OCI-LY7 (cell line): ENCODE measurements at regions not wholly inside any gene's neighbourhood (a gene's known extent, or its start where the extent isn't known, plus 50 kb on each side); places are given as distances from the start of the nearest gene placed in this dataset.

Experiments used
- BruUV-seq: library from RNA; stranded (reverse); fragments of 400-500 nt; replicated peaks from 2 replicates; lab custom pipeline; 2021; lab: Mats Ljungman, UMichigan
- CTCF ChIA-PET: fragments of 300-600 bp; sonication (Branson Sonifier 250); formaldehyde crosslinking; loops from one replicate; lab custom pipeline; 2022; ENCODE audit warnings: antibody characterized with exemption; ENCODE audit not compliant: unreplicated experiment; lab: Charles Lee
- POLR2A ChIA-PET: fragments of 300-600 bp; sonication (Branson Sonifier 250); formaldehyde crosslinking; loops from one replicate; lab custom pipeline; 2022; ENCODE audit warnings: antibody characterized with exemption; lab: Charles Lee
- DNase-seq: peaks from one replicate; pipeline ENCODE4 v3.0.0-alpha.2; 2015; ENCODE audit warnings: low spot score
- H2AFZ ChIP-seq: fragments of 200-600 bp; sonication (generic), shearing (Covaris generic); 2 replicates; pipeline ENCODE4 v1.6.1; 2014; ENCODE audit warnings: mild to moderate bottlenecking, antibody characterized with exemption, low read length, moderate library complexity
- H3K27ac ChIP-seq: fragments of 200-600 bp; sonication (generic); 2 replicates; pipeline ENCODE4 v1.5.1; 2014; ENCODE audit warnings: mixed run types, low read depth, mild to moderate bottlenecking, moderate library complexity, low read length, inconsistent platforms; ENCODE audit not compliant: poor library complexity, severe bottlenecking
- H3K36me3 ChIP-seq: fragments of 200-600 bp; sonication (generic); 2 replicates; pipeline ENCODE4 v1.6.1; 2014; ENCODE audit warnings: mild to moderate bottlenecking, antibody characterized with exemption, low read length, moderate library complexity, mixed read lengths; ENCODE audit not compliant: insufficient read depth
- H3K4me1 ChIP-seq: fragments of 200-600 bp; sonication (generic); 2 replicates; pipeline ENCODE4 v1.5.1; 2014; ENCODE audit warnings: mild to moderate bottlenecking, low read length; ENCODE audit not compliant: insufficient read depth, poor library complexity, severe bottlenecking
- H3K4me2 ChIP-seq: fragments of 200-600 bp; sonication (generic); 2 replicates; pipeline ENCODE4 v1.6.1; 2014; ENCODE audit warnings: mild to moderate bottlenecking, low read length
- H3K4me3 ChIP-seq: fragments of 200-600 bp; sonication (generic); 2 replicates; pipeline ENCODE4 v1.5.1; 2014; ENCODE audit warnings: mild to moderate bottlenecking, low read depth, low read length; ENCODE audit not compliant: poor library complexity, severe bottlenecking
- H3K79me2 ChIP-seq: fragments of 200-600 bp; sonication (generic); 2 replicates; pipeline ENCODE4 v1.6.1; 2016; ENCODE audit warnings: low read depth, mild to moderate bottlenecking, low read length, moderate library complexity, mixed read lengths; ENCODE audit not compliant: insufficient read depth
- H3K9me2 ChIP-seq: fragments of 200-600 bp; sonication (generic); 2 replicates; pipeline ENCODE4 v1.6.1; 2016; ENCODE audit warnings: mild to moderate bottlenecking, low read length, mixed read lengths; ENCODE audit not compliant: insufficient read depth
- H3K9me3 ChIP-seq: fragments of 200-600 bp; sonication (generic); 2 replicates; pipeline ENCODE4 v1.6.1; 2014; ENCODE audit warnings: mild to moderate bottlenecking, mixed run types, low read length, mixed read lengths
- H4K20me1 ChIP-seq: fragments of 200-600 bp; sonication (generic); 2 replicates; pipeline ENCODE4 v1.6.1; 2014; ENCODE audit warnings: mild to moderate bottlenecking, antibody characterized with exemption, low read length, moderate library complexity, mixed read lengths; ENCODE audit not compliant: insufficient read depth
- EZH2phosphoT487 ChIP-seq: fragments of 200-600 bp; sonication (generic); IDR thresholded peaks from 2 replicates; pipeline ENCODE4 v1.6.1; 2018; ENCODE audit warnings: low read depth, borderline replicate concordance, mild to moderate bottlenecking, mixed run types, antibody characterized with exemption, low read length, moderate library complexity, mixed read lengths
- intact Hi-C: fragments of 100-400 bp; cut with micrococcal nuclease; formaldehyde crosslinking; loops from one replicate; pipeline ENCODE4 v1.10.0; 2022; ENCODE audit not compliant: unreplicated experiment
- TF ChIP-seq, protein P1 (sequence below): fragments of 200-600 bp; sonication (generic); conservative IDR thresholded peaks from 2 replicates; pipeline ENCODE4 v1.5.1; 2014; ENCODE audit warnings: mild to moderate bottlenecking, antibody characterized with exemption, low read length, moderate library complexity, mixed read lengths

DNA sequence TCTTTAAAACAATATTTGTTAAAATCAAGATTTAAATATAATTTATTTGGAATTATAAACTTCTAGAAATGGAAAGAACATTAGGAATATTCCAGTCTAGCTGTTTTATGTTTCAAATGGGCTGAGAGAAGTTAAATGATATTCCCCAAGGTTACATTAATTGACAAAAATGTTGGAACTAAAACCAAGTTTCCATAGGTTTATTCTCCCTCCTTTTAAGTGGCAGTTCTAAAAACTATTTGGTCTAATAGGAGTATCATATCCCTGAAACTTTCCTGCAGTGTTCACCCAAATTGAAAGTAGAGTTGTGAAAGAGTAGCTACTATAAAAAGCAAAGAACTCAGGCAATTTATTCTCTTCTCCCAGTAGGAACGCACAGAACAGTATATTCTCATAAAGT lies 1185.5 kb downstream of the LRFN5 start:
- H2AFZ ChIP-seq: no peak overlapping the region

DNA sequence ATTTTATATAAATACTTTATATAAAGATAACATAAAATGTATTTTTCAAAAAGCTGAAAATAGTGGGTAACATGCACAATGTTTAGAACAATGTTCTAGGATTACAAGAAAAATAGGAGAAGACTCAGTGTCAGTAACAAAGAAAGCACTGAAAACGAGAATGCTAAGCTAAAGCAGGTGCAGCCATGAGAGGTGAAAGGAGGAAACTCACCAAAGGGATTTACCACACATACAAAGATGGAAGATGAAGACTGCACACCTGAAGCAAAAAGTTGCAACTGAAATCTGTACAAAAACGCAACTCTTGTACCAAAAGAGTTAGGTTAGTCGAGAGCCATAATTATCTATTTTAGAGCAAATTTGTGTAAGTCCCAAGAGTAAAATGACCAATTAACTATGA lies 1176.1 kb downstream of the LRFN5 start:
- Histone ChIP-seq H3K36me3 (no peaks in the 10 kb centered on the region), H3K9me2 (no peaks in the 10 kb centered on the region), H3K9me3 (no peaks in the 10 kb centered on the region), H3K4me2 (no peak overlapping the region), H2AFZ (no peak overlapping the region), H4K20me1 (no peaks in the 10 kb centered on the region), H3K79me2 (no peaks in the 10 kb centered on the region), H3K27ac (no peak overlapping the region), H3K4me3 (no peak overlapping the region), H3K4me1 (no peaks in the 10 kb centered on the region)
- ChIA-PET POLR2A (interaction anchor here (0.6 kb wide), 1 partner anchor 162 kb away, joined by 3 read pairs; no protein-coding TSS in a partner anchor), CTCF (no interaction called here)
- intact Hi-C loops: no loop called here
- TF ChIP-seq, protein P1, sequence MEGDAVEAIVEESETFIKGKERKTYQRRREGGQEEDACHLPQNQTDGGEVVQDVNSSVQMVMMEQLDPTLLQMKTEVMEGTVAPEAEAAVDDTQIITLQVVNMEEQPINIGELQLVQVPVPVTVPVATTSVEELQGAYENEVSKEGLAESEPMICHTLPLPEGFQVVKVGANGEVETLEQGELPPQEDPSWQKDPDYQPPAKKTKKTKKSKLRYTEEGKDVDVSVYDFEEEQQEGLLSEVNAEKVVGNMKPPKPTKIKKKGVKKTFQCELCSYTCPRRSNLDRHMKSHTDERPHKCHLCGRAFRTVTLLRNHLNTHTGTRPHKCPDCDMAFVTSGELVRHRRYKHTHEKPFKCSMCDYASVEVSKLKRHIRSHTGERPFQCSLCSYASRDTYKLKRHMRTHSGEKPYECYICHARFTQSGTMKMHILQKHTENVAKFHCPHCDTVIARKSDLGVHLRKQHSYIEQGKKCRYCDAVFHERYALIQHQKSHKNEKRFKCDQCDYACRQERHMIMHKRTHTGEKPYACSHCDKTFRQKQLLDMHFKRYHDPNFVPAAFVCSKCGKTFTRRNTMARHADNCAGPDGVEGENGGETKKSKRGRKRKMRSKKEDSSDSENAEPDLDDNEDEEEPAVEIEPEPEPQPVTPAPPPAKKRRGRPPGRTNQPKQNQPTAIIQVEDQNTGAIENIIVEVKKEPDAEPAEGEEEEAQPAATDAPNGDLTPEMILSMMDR: no peak
- TF ChIP-seq EZH2phosphoT487: no peak
- BruUV-seq: no TSS peak
- DNase-seq: no peak

More for the DNA sequence above, 1185.5 kb downstream of the LRFN5 start:
- H3K4me1 ChIP-seq: no peaks in the 10 kb centered on the region
- no peak overlapping the region for H3K4me3 ChIP-seq
- H3K79me2 ChIP-seq: no peaks in the 10 kb centered on the region
- H3K36me3 ChIP-seq: no peaks in the 10 kb centered on the region
- BruUV-seq: no TSS peak
- TF ChIP-seq, protein P1: no peak
- no peak for TF ChIP-seq EZH2phosphoT487
- no peak overlapping the region for H3K27ac ChIP-seq
- ChIA-PET POLR2A (interaction anchor here (0.6 kb wide), 1 partner anchor 383 kb away, joined by 3 read pairs; no protein-coding TSS in a partner anchor), CTCF (no interaction called here)
- no peaks in the 10 kb centered on the region for H4K20me1 ChIP-seq
- H3K4me2 ChIP-seq: no peak overlapping the region
- intact Hi-C loops: no loop called here
- H3K9me2 ChIP-seq: no peaks in the 10 kb centered on the region
- no peak for DNase-seq
- H3K9me3 ChIP-seq: no peaks in the 10 kb centered on the region

DNA sequence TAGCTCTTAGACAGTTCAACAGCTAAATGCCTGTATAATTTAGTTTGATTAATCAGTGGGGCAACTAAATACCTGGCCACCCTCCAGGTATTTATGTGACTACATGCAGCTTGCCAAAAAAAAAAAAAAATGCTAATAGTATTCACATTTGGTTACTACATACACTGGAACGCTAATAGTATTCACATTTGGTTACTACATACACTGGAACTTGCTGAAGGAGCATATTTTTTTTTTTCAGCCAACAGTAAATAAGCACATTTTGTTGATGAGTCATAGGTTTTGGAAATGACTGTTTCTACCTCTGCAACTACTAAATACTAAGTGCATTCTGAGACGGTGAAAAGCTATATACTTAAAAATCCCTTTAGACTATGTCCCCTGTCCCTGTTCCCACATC lies 1172.3 kb downstream of the LRFN5 start:
- no peak overlapping the region for H3K4me3 ChIP-seq
- no peak overlapping the region for H2AFZ ChIP-seq
- H3K36me3 ChIP-seq: no peaks in the 10 kb centered on the region
- no peaks in the 10 kb centered on the region for H3K79me2 ChIP-seq
- CTCF ChIA-PET: no interaction called here
- no TSS peak for BruUV-seq
- no peak overlapping the region for H3K27ac ChIP-seq
- TF ChIP-seq, protein P1: no peak
- no peak for DNase-seq
- intact Hi-C loops: no loop called here
- no peaks in the 10 kb centered on the region; the same call in 1 of the 2 replicates for H3K9me2 ChIP-seq
- H3K4me1 ChIP-seq: no peaks in the 10 kb centered on the region
- no peak overlapping the region for H3K4me2 ChIP-seq
- POLR2A ChIA-PET: interaction anchor here (0.6 kb wide), 3 partner anchors 130 to 549 kb away, joined by 3 to 4 read pairs (median 3); no protein-coding TSS in a partner anchor
- no peaks in the 10 kb centered on the region for H4K20me1 ChIP-seq
- no peaks in the 10 kb centered on the region for H3K9me3 ChIP-seq
